Astrocyte of the spinal cord (primary cell): ENCODE measurements at regions not wholly inside any gene's neighbourhood (a gene's known extent, or its start where the extent isn't known, plus 50 kb on each side); places are given as distances from the start of the nearest gene placed in this dataset.
A peak's percentile ranks its signal among the peaks of the same experiment; 100 is the strongest.

Source experiments
- DNase-seq: peaks from one replicate; pipeline ENCODE4 v3.0.0; 2011; ENCODE audit warnings: low read depth, low spot score
- H3K4me3 ChIP-seq: 2 replicates; pipeline ENCODE4 v1.5.1; 2011; ENCODE audit warnings: low read depth, mild to moderate bottlenecking, low read length, moderate library complexity
- CTCF ChIP-seq: IDR thresholded peaks from 2 replicates; pipeline ENCODE4 v1.5.1; 2012; ENCODE audit warnings: low read depth, mild to moderate bottlenecking, low read length, inconsistent platforms
- in situ Hi-C: cut with HindIII; loops from 2 replicates; pipeline ENCODE4 v1.10.0; 2017; ENCODE audit warnings: low sequenced_read_pairs

DNA sequence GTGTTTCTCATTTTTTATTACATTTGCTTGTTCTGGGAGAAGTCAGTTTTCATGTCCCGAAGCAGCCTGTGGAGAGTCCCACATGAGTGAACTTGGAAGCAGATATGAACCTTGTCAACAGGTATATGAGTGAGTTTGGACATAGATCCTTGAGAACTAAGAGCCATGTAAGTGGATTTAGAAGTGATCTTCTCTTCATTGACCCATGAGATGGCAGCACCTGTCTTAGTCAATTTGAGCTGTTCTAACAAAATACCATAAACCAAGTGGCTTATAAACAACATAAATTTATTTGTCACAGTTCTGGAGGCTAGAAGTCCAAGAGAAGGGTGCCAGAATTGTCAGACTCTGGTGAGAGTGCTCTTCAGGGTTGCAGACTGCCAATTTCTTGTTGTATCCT lies 1043.8 kb downstream of the ADGRL3 start:
- in situ Hi-C loops = no loop called here
- no peak for TF ChIP-seq CTCF
- DNase-seq = no peak
- no peak overlapping the region for H3K4me3 ChIP-seq

DNA sequence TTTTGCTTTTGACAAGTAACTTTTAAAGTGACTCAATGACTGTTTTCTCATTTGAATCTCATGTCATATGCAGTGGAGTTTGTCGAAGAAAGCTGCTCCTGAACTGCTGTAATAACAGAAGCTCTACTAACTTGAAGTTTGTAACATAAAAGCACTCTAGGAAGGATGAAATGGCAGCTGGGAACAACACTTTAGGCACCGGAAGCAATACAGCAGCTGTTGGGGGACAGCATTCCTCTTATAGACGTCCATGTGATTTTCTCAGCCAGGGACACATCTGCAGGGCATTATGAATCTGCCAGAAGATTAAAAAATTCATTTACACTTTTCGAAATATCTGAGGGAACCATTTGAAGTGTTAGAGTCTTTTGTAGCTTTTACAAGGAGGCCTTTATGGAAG lies 1035.8 kb downstream of the ADGRL3 start:
- in situ Hi-C loops = no loop called here
- H3K4me3 ChIP-seq = no peak overlapping the region
- no peak for TF ChIP-seq CTCF
- DNase-seq = no peak

DNA sequence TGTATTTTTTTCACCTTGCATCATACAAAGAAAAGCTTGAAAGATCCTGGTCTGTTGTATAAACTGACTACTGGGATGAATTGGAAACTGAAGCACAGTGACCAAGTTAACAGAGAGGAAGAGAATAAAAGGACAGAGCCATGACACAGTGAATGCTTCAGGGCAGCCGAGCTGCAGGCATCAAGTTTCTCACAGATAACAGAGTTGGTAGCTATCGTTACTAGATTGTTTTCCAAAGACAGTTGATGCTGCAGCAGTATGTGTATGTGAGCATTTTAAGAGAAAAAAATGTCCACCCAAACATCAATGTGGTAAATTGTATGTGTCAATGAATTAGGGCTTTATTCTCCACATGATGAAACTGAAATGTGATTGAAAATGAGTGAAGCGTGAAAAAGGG lies 1032.7 kb downstream of the ADGRL3 start:
- no peak for TF ChIP-seq CTCF
- no peak for DNase-seq
- in situ Hi-C loops = no loop called here
- H3K4me3 ChIP-seq = no peak overlapping the region

DNA sequence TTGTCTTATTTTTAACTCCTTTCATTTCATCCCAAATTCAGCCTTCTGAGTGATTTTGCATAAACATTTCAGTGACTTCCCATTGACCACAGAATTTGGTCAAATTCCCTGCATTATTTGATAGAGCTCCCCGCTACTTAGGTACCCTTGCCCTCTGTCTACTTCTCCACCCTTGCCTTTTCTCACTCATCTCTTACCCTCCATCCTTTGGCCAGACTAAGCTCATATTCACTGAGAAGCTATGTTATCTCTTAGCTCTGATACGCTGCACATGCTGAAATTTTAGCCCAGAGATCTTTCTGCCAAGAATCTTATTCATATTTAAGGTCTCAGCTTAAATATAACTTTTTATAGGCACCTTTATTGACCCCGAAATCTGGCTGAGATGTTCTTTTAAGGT lies 1031.9 kb downstream of the ADGRL3 start:
- in situ Hi-C loops = no loop called here
- no peak for DNase-seq
- H3K4me3 ChIP-seq = no peak overlapping the region
- TF ChIP-seq CTCF = no peak

- in situ Hi-C loops = no loop called here
- DNase-seq = peak; percentile 3
- TF ChIP-seq CTCF = no peak
- no peak overlapping the region for H3K4me3 ChIP-seq
These were observed 1026.0 kb downstream of the ADGRL3 start for GRCh38 chr4:62226082-62226481.

GRCh38 chr4:62222121-62222520 lies 1022.0 kb downstream of the ADGRL3 start:
- TF ChIP-seq CTCF = no peak
- no peak for DNase-seq
- in situ Hi-C loops = no loop called here
- H3K4me3 ChIP-seq = no peak overlapping the region

DNA sequence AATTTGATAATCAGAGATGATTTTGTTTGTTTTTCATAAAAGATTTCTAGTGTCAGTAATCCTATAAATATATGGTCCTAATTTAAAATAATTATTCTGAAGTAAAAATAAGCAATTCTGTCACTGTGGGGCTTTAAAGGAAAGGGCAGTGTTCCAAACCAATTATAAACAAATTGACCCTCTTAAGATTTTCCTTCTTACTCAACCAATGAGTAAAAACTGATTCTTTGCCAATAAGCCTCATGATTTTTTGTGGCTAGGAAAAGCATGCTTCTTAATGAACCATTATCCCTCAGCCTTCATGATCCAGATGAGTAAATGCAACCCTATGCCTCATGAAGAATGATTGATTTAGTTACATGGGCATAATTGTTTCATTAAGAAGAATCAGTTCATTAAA lies 1010.4 kb downstream of the ADGRL3 start:
- DNase-seq = peak; percentile 12
- in situ Hi-C loops = no loop called here
- TF ChIP-seq CTCF = no peak
- no peak overlapping the region for H3K4me3 ChIP-seq
